ENCODE measurements at regions not wholly inside any gene's neighbourhood (a gene's known extent, or its start where the extent isn't known, plus 50 kb on each side); places are given as distances from the start of the nearest gene placed in this dataset.
"Not testable (repeated sequence)": the region's sequence is repeated elsewhere in the genome, so short reads cannot be mapped to it uniquely, and the experiment has no call there.

DNA sequence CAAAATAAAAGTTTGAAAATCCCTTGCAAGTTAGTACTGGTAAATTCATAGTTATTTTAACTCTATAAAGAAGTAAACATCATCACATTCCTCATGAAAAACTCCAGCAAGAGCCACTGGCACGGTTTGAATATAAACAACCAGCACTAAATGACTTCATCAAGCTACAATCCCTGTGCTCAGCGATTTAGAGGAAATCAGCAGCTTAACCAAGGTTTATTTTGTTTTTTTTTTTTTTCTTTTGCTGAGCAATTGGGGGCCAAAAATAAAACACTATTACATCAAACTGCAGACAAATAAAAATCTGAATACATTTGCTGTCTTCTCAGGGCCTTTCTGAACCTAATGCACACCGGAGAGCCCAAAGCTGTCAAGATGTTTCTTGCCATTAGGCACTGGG lies 106.2 kb upstream of the SLC24A2 start:
- H2AK5ac ChIP-seq (ENCODE audit: low read length) = no peak overlapping the region
- no peak overlapping the region for H2BK15ac ChIP-seq (replicated peaks; ENCODE audit: low read depth)
- H3K4me3 ChIP-seq (ENCODE audit: low read length) = no peak overlapping the region
- no peaks in the 10 kb centered on the region for H3K79me2 ChIP-seq (ENCODE audit: control insufficient read depth, insufficient read depth, low read length)
- H3K9ac ChIP-seq (ENCODE audit: low read length) = no peak overlapping the region
- no peaks in the 10 kb centered on the region for H3K4me1 ChIP-seq (ENCODE audit: control insufficient read depth, low read depth, low read length)
- H3K27ac ChIP-seq (ENCODE audit: low read depth, low read length) = no peak overlapping the region
- H3K36me3 ChIP-seq (ENCODE audit: control insufficient read depth, insufficient read depth, low read length) = no peaks in the 10 kb centered on the region
- DNase-seq = no peak
- H2BK120ac ChIP-seq (ENCODE audit: low read depth, low read length) = no peak overlapping the region
- no peak overlapping the region for H4K5ac ChIP-seq (ENCODE audit: low read length)
- H2BK5ac ChIP-seq (ENCODE audit: low read length) = no peak overlapping the region
- no peak overlapping the region for H3K4me2 ChIP-seq (ENCODE audit: low read length)
- WGBS (ENCODE audit: extremely low coverage, insufficient coverage, low lambda C conversion rate) = no CpG with 5 or more reads among the region's 3 CpGs
- H3K18ac ChIP-seq (ENCODE audit: low read length) = no peak overlapping the region
- no peak overlapping the region for H3K56ac ChIP-seq (ENCODE audit: low read length)
- H3K23ac ChIP-seq (ENCODE audit: low read length) = no peak overlapping the region
- H3K27me3 ChIP-seq (ENCODE audit: insufficient read depth, low read length, poor library complexity) = no peaks in the 10 kb centered on the region
- H3K79me1 ChIP-seq (ENCODE audit: low read length) = no peaks in the 10 kb centered on the region
- no peak overlapping the region for H3K4ac ChIP-seq (ENCODE audit: low read depth, low read length)
- H4K8ac ChIP-seq (ENCODE audit: low read depth, low read length) = no peak overlapping the region

DNA sequence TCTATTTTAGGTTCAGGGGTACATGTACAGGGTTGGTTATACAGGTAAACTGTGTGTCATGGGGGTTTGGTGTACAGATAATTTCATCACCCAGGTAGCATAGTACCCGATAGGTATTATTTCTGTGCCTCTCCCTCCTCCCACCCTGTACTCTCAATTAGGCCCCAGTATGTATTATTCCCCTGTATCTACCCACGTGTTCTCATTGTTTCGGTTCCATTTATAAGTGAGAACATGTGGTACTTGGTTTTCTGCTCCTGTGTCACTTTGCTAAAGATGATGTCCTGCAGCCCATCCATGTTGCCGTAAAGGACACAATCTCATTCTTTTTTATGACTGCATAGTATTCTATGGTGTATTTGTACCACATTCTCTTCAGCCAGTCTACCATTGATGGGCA lies 96.8 kb upstream of the SLC24A2 start:
- Histone ChIP-seq H3K4me1 (ENCODE audit: control insufficient read depth, low read depth, low read length) (no peaks in the 10 kb centered on the region), H4K8ac (ENCODE audit: low read depth, low read length) (no peak overlapping the region), H3K27me3 (ENCODE audit: insufficient read depth, low read length, poor library complexity) (no peaks in the 10 kb centered on the region), H2AK5ac (ENCODE audit: low read length) (no peak overlapping the region), H3K4me3 (ENCODE audit: low read length) (no peak overlapping the region), H3K56ac (ENCODE audit: low read length) (no peak overlapping the region), H3K27ac (ENCODE audit: low read depth, low read length) (no peak overlapping the region), H3K18ac (ENCODE audit: low read length) (no peak overlapping the region), H3K23ac (ENCODE audit: low read length) (no peak overlapping the region), H2BK15ac (replicated peaks; ENCODE audit: low read depth) (no peak overlapping the region), H3K9ac (ENCODE audit: low read length) (no peak overlapping the region), H3K79me1 (ENCODE audit: low read length) (no peaks in the 10 kb centered on the region), H4K5ac (ENCODE audit: low read length) (no peak overlapping the region), H3K36me3 (ENCODE audit: control insufficient read depth, insufficient read depth, low read length) (no peaks in the 10 kb centered on the region), H3K4ac (ENCODE audit: low read depth, low read length) (no peak overlapping the region), H3K79me2 (ENCODE audit: control insufficient read depth, insufficient read depth, low read length) (no peaks in the 10 kb centered on the region), H3K4me2 (ENCODE audit: low read length) (no peak overlapping the region), H2BK5ac (ENCODE audit: low read length) (no peak overlapping the region), H2BK120ac (ENCODE audit: low read depth, low read length) (no peak overlapping the region)
- DNase-seq = no peak
- no CpG with 5 or more reads among the region's 4 CpGs for WGBS (ENCODE audit: extremely low coverage, insufficient coverage, low lambda C conversion rate)

DNA sequence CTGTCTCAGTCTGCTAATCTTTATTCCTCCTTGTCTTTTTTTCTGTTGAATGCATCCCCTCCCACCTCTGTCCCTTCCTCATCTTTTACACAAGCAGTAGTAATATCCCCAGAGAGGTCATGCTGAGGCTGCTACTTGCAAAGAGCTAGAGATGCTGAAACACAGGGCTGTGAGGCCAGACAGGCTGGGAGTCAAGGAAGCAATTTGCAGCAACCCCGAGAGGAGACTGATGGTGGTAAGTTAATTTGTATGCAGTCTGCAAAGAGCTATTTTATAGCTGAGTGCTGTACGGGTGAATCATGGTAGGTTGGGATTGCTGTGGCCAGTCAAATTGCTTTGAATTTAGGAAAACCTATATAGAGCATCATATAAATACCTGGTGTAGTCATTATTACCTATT lies 90.2 kb upstream of the SLC24A2 start:
- Histone ChIP-seq H3K36me3 (ENCODE audit: control insufficient read depth, insufficient read depth, low read length) (no peaks in the 10 kb centered on the region), H3K56ac (ENCODE audit: low read length) (no peak overlapping the region), H3K4me2 (ENCODE audit: low read length) (no peak overlapping the region), H3K27me3 (ENCODE audit: insufficient read depth, low read length, poor library complexity) (no peaks in the 10 kb centered on the region), H4K8ac (ENCODE audit: low read depth, low read length) (no peak overlapping the region), H3K79me1 (ENCODE audit: low read length) (no peaks in the 10 kb centered on the region), H3K4ac (ENCODE audit: low read depth, low read length) (no peak overlapping the region), H3K9ac (ENCODE audit: low read length) (no peak overlapping the region), H2AK5ac (ENCODE audit: low read length) (no peak overlapping the region), H2BK15ac (replicated peaks; ENCODE audit: low read depth) (no peak overlapping the region), H4K5ac (ENCODE audit: low read length) (no peak overlapping the region), H3K4me3 (ENCODE audit: low read length) (no peak overlapping the region), H3K79me2 (ENCODE audit: control insufficient read depth, insufficient read depth, low read length) (no peaks in the 10 kb centered on the region), H2BK5ac (ENCODE audit: low read length) (no peak overlapping the region), H2BK120ac (ENCODE audit: low read depth, low read length) (no peak overlapping the region), H3K23ac (ENCODE audit: low read length) (no peak overlapping the region), H3K18ac (ENCODE audit: low read length) (no peak overlapping the region), H3K4me1 (ENCODE audit: control insufficient read depth, low read depth, low read length) (no peaks in the 10 kb centered on the region), H3K27ac (ENCODE audit: low read depth, low read length) (no peak overlapping the region)
- no peak for DNase-seq
- WGBS (ENCODE audit: extremely low coverage, insufficient coverage, low lambda C conversion rate) = no CpG with 5 or more reads among the region's 2 CpGs

DNA sequence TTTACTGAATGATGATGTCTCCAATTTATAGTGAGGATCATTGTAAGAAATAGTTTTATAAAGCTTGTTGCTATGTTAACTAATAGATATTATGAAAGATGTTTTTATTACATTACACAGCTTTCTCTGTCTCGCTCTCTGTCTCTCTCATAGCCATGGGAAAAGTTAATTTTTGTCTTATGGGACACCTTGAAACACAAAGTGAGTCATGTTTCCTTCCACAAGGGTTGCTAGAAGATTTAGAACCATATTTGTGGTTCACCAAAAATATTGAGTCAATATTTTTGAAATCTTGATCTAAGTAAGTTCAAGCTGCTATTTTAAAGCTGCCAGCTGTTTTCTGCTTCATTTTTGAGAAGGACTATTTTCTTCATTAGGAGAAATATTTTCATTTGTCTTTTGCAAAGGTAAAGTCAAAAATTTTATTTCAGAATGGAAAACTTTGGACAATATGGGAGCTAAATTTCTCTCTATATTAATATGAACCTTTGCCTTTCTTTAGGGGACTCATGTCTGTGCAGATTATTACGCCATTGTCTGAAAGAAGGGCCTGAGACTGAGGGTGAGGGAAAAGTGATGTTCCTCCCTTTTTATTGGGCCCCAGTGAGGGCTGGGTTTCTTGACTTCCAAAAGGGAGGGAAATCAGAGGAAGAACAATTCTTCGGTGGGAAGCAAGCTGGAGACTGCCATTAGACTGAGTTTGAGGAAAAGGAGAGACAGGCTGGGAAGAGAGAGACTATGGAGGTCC lies 87.9 kb upstream of the SLC24A2 start:
- Histone ChIP-seq H3K79me1 (ENCODE audit: low read length) (no peaks in the 10 kb centered on the region), H2BK120ac (ENCODE audit: low read depth, low read length) (no peak overlapping the region), H3K27ac (ENCODE audit: low read depth, low read length) (no peak overlapping the region), H3K56ac (ENCODE audit: low read length) (no peak overlapping the region), H3K36me3 (ENCODE audit: control insufficient read depth, insufficient read depth, low read length) (no peaks in the 10 kb centered on the region), H3K4me1 (ENCODE audit: control insufficient read depth, low read depth, low read length) (no peaks in the 10 kb centered on the region), H2BK5ac (ENCODE audit: low read length) (no peak overlapping the region), H3K9ac (ENCODE audit: low read length) (no peak overlapping the region), H3K4me2 (ENCODE audit: low read length) (no peak overlapping the region), H3K27me3 (ENCODE audit: insufficient read depth, low read length, poor library complexity) (no peaks in the 10 kb centered on the region), H3K4me3 (ENCODE audit: low read length) (no peak overlapping the region), H3K18ac (ENCODE audit: low read length) (no peak overlapping the region), H3K4ac (ENCODE audit: low read depth, low read length) (no peak overlapping the region), H2BK15ac (replicated peaks; ENCODE audit: low read depth) (no peak overlapping the region), H3K79me2 (ENCODE audit: control insufficient read depth, insufficient read depth, low read length) (no peaks in the 10 kb centered on the region), H3K23ac (ENCODE audit: low read length) (no peak overlapping the region), H2AK5ac (ENCODE audit: low read length) (no peak overlapping the region), H4K8ac (ENCODE audit: low read depth, low read length) (no peak overlapping the region), H4K5ac (ENCODE audit: low read length) (no peak overlapping the region)
- no peak for DNase-seq
- no CpG with 5 or more reads among the region's 3 CpGs for WGBS (ENCODE audit: extremely low coverage, insufficient coverage, low lambda C conversion rate)

DNA sequence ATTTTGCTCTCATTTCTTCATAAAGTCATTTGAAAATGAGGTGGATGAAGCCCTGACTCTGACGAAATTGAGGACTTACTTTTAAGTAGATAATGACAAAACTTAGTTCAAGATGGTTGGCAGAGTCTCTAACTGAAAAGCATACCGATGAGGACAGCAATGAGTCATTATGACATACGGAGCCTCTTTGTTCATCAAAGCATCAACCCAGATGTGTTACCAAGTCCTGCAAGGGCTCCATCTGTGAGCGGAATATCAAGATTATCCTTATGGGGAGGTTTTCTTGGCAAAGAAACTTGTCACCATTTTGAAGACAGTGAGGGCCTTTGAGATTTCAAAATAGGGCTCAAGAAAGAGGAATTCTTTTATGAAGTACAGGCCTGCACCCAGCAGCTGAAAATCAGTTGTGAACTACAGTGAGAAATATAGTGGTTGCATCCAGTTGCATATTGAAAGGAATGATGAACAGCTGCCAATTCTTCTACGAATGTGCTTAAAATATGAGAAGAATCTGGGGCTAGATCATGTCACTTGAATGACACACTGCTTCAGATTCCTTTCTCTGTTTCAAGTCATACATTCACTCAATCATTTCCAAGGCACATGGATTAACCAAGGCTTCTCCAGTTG lies 86.6 kb upstream of the SLC24A2 start:
- no peak overlapping the region for H3K18ac ChIP-seq (ENCODE audit: low read length)
- DNase-seq = no peak
- no peaks in the 10 kb centered on the region for H3K36me3 ChIP-seq (ENCODE audit: control insufficient read depth, insufficient read depth, low read length)
- no peak overlapping the region for H4K8ac ChIP-seq (ENCODE audit: low read depth, low read length)
- H2BK120ac ChIP-seq (ENCODE audit: low read depth, low read length) = no peak overlapping the region
- H2BK5ac ChIP-seq (ENCODE audit: low read length) = no peak overlapping the region
- no peaks in the 10 kb centered on the region for H3K27me3 ChIP-seq (ENCODE audit: insufficient read depth, low read length, poor library complexity)
- no peaks in the 10 kb centered on the region for H3K79me1 ChIP-seq (ENCODE audit: low read length)
- H2AK5ac ChIP-seq (ENCODE audit: low read length) = no peak overlapping the region
- no peak overlapping the region for H4K5ac ChIP-seq (ENCODE audit: low read length)
- no peak overlapping the region for H3K4me2 ChIP-seq (ENCODE audit: low read length)
- no peak overlapping the region for H3K56ac ChIP-seq (ENCODE audit: low read length)
- no peak overlapping the region for H3K9ac ChIP-seq (ENCODE audit: low read length)
- H2BK15ac ChIP-seq (replicated peaks; ENCODE audit: low read depth) = no peak overlapping the region
- no peak overlapping the region for H3K23ac ChIP-seq (ENCODE audit: low read length)
- no peak overlapping the region for H3K4me3 ChIP-seq (ENCODE audit: low read length)
- no peaks in the 10 kb centered on the region for H3K4me1 ChIP-seq (ENCODE audit: control insufficient read depth, low read depth, low read length)
- no peak overlapping the region for H3K27ac ChIP-seq (ENCODE audit: low read depth, low read length)
- no CpG with 5 or more reads among the region's 5 CpGs for WGBS (ENCODE audit: extremely low coverage, insufficient coverage, low lambda C conversion rate)
- H3K79me2 ChIP-seq (ENCODE audit: control insufficient read depth, insufficient read depth, low read length) = no peaks in the 10 kb centered on the region
- no peak overlapping the region for H3K4ac ChIP-seq (ENCODE audit: low read depth, low read length)

DNA sequence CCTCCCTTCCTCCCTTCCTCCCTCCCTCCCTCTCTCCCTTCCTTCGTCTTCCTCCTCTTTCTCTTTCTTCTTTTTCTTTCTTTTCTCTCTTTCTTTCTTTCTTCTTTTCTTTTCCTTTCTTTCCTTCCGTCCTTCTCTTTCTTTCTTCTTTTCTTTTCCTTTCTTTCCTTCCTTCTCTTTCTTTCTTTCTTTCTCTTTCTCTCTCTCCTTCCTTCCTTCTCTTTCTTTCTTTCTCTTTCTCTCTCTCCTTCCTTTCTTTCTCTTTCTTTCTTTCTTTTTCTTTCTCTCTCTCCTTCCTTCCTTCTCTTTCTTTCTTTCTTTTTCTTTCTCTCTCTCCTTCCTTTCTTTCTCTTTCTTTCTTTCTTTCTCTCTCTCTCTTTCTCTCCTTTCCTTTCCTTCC lies 84.4 kb upstream of the SLC24A2 start:
- not testable (repeated sequence) for H2AK5ac ChIP-seq (ENCODE audit: low read length); H3K4ac ChIP-seq (ENCODE audit: low read depth, low read length); H3K4me2 ChIP-seq (ENCODE audit: low read length); H3K18ac ChIP-seq (ENCODE audit: low read length); H3K79me1 ChIP-seq (ENCODE audit: low read length); H3K56ac ChIP-seq (ENCODE audit: low read length); H4K8ac ChIP-seq (ENCODE audit: low read depth, low read length); H3K4me3 ChIP-seq (ENCODE audit: low read length); H2BK5ac ChIP-seq (ENCODE audit: low read length); H3K23ac ChIP-seq (ENCODE audit: low read length); H2BK120ac ChIP-seq (ENCODE audit: low read depth, low read length); H3K9ac ChIP-seq (ENCODE audit: low read length); H2BK15ac ChIP-seq (replicated peaks; ENCODE audit: low read depth); H3K36me3 ChIP-seq (ENCODE audit: control insufficient read depth, insufficient read depth, low read length); DNase-seq; H3K27ac ChIP-seq (ENCODE audit: low read depth, low read length); H3K4me1 ChIP-seq (ENCODE audit: control insufficient read depth, low read depth, low read length); H4K5ac ChIP-seq (ENCODE audit: low read length); H3K79me2 ChIP-seq (ENCODE audit: control insufficient read depth, insufficient read depth, low read length); H3K27me3 ChIP-seq (ENCODE audit: insufficient read depth, low read length, poor library complexity)
- no CpG with 5 or more reads among the region's 2 CpGs for WGBS (ENCODE audit: extremely low coverage, insufficient coverage, low lambda C conversion rate)

Data from mesendoderm (in vitro differentiated cells).